Panc1 (cell line): ENCODE measurements at regions not wholly inside any gene's neighbourhood (a gene's known extent, or its start where the extent isn't known, plus 50 kb on each side); places are given as distances from the start of the nearest gene placed in this dataset.

ENCODE experiments used
- POLR2AphosphoS5 ChIP-seq: IDR thresholded peaks from 2 replicates; pipeline ENCODE4 v1.6.1; 2012; ENCODE audit warnings: mild to moderate bottlenecking, low read depth, low read length, moderate library complexity
- SIN3A ChIP-seq: IDR thresholded peaks from 2 replicates; pipeline ENCODE4 v1.6.1; 2012; ENCODE audit warnings: low read depth, mild to moderate bottlenecking, low read length, moderate library complexity, borderline replicate concordance; ENCODE audit not compliant: insufficient read depth
- TF ChIP-seq, protein P1 (sequence below): fragments of 450-650 bp; IDR thresholded peaks from 2 replicates; pipeline ENCODE4 v1.5.1; 2017; ENCODE audit warnings: mild to moderate bottlenecking

GRCh38 chr2:120968307-120969015 is 232.8 kb downstream of the GLI2 start:
- no peak for TF ChIP-seq POLR2AphosphoS5
- TF ChIP-seq, protein P1, sequence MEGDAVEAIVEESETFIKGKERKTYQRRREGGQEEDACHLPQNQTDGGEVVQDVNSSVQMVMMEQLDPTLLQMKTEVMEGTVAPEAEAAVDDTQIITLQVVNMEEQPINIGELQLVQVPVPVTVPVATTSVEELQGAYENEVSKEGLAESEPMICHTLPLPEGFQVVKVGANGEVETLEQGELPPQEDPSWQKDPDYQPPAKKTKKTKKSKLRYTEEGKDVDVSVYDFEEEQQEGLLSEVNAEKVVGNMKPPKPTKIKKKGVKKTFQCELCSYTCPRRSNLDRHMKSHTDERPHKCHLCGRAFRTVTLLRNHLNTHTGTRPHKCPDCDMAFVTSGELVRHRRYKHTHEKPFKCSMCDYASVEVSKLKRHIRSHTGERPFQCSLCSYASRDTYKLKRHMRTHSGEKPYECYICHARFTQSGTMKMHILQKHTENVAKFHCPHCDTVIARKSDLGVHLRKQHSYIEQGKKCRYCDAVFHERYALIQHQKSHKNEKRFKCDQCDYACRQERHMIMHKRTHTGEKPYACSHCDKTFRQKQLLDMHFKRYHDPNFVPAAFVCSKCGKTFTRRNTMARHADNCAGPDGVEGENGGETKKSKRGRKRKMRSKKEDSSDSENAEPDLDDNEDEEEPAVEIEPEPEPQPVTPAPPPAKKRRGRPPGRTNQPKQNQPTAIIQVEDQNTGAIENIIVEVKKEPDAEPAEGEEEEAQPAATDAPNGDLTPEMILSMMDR = no peak
- no peak for TF ChIP-seq SIN3A
